Stimulated activated CD4-positive, alpha-beta T cell treated with anti-CD3 and anti-CD28 coated beads, TNF-alpha, amount 100 ng/mL, for 4 hours (primary cell): ENCODE measurements at regions not wholly inside any gene's neighbourhood (a gene's known extent, or its start where the extent isn't known, plus 50 kb on each side); places are given as distances from the start of the nearest gene placed in this dataset.
"Not testable (repeated sequence)": the region's sequence is repeated elsewhere in the genome, so short reads cannot be mapped to it uniquely, and the experiment has no call there.

Experiments
- DNase-seq, 3 experiments: peaks; one replicate each; pipeline ENCODE4 v3.0.0-alpha.2; 2020; ENCODE audit warnings: low read depth in 3 of 3

DNA sequence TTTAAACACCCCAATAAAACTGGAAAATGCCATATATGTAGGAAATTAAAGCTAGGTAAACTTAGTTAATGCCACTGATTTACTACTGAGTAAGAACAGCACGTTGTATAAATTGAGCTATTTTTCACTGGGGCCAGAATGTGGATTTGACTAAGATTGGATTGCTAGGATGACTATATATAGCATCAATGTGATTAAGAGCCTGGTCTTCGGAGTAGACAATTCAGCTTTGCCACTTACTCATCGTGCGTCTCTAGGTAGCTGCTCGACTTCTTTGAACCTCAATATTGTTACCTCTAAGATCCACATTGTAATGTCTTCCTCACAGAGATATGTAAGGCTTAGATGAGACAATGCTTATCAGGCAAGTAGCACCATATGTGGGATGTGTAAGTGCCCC lies 462.5 kb downstream of the KLF12 start:
- no peak for DNase-seq

DNA sequence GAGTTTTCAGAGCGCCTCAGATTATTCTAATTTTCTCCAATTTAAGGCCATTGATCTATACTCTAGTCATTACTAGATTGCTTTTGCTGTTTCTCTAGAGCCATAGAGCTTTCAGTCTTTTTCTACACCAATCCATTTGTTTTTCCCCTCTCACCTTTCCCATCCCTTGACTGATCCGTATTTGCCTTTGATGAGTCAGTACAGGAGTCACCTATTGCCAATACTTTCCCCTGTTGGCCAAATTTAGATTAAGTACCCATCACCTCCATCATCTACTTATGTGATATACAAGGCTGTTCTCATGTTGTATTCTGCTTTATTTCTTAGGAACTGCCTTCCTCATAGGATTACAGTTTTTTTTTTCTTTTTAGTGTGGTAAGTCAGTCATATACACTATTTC lies 463.2 kb downstream of the KLF12 start:
- no peak for DNase-seq

DNA sequence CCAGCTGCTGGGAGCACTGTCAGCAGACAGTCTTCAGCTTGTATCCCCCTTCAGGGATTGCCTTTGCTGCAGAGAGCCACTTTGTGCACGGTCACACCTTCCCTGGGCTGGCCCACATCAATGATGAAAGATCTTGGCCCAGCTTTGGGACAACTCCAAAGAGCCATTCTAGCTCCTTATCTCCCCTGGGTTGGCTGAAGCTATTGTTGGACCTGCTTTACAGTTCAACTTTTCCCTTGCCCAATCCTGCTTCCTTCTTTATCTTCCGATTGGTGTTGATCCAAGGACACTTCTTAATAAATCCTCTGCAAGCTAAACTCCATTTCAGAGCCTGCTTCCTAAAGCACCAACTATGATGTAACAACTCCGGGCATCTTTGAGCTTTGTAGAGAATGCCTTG lies 466.4 kb downstream of the KLF12 start:
- DNase-seq, result no peak

GRCh38 chr13:73665261-73665660 lies 468.9 kb downstream of the KLF12 start:
- DNase-seq, result no peak

- DNase-seq, result no peak
Observed at GRCh38 chr13:73664851-73665250, 469.4 kb downstream of the KLF12 start.

DNA sequence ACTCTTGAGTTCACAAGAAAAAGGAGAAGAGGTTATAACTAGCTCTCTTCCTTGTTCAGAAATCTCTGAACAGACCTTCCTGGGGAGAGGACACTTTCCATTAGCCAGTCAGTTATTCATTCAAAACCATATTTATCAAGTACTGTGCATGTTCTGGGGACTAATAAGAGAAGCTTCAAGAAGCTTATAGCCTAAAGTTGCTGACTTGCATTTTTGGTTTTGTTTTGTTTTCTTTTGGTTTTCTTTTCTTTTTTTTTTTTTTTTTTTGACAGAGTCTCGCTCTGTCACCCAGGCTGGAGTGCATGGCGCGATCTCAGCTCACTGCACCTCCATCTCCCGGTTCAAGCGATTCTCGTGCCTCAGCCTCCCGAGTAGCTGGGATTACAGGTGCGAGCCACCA lies 471.4 kb downstream of the KLF12 start:
- no peak for DNase-seq

DNA sequence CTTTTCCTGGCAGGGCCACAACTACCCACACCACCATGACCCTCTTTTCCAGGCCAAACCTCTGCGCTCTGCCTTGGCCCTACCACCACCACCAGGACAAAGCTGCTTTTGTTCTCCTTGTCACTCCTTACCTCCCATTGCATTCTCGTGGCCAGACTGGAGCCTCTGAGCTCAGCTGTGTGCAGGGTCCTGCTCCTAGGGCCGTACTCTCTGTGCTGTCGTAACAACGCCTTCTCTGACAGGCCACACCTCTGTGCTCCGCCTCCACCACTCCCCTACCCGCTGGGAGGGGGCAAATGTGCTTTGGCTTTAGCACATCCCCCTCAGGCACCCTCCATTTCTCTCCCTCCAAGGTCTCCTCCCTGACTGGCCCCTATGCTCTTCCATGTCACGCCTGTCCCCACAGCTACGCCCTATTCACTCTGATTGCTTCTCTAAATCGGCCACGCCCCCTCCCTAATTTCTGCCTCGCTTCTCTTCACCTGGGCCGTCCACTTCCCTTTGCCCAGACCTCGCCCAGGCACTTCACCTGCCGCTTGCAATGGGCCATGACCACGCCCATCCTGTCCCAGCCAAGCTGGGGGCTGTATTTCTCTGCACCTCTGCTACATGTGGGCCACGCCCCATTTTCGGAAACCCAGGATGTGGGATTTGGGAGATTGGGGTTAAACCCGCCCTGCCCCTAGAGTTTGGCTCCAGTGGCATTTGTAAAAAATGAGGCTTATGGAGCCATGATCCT lies 472.3 kb downstream of the KLF12 start:
- DNase-seq, result no peak

GRCh38 chr13:73661066-73661465 lies 473.1 kb downstream of the KLF12 start:
- DNase-seq, result no peak

DNA sequence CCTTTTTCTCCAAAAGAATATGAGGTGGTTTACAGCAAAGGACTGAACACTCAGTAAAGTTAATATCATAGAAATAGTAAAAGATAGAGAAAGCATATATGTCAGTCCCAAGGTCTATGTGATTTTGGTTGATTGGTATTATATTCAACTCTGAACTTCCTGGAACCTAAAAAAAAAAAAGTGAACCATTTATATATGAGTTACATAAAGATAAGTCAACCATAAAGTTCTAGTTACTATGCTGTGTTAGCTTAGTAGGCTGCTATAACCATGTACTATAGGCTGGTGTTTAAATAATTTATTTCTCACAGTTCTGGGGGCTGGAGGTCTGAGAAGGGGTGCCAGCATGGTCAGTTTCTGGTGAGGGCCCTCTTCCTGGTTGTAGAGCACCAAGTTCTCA lies 475.6 kb downstream of the KLF12 start:
- no peak for DNase-seq

- no peak for DNase-seq
Observed at GRCh38 chr13:73657821-73658540, 476.2 kb downstream of the KLF12 start.

DNA sequence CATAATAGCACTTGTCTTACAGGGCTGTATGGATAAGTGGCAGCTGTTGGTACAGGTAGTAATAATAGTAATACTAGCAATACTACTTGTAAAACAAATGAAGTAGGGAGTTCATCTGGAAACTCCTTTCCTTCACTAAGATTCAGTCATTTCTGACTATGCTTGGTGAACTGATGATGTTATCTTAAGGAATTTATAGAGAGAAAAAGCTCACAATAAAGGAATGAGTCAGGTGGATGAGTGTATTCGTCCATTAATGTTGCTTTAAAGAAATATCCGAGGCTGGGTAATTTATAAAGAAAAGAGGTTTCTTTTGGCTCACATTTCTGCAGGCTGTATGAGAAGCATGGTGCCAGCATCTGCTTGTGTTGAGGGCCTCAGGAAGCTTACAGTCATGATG lies 477.3 kb downstream of the KLF12 start:
- DNase-seq, result no peak

DNA sequence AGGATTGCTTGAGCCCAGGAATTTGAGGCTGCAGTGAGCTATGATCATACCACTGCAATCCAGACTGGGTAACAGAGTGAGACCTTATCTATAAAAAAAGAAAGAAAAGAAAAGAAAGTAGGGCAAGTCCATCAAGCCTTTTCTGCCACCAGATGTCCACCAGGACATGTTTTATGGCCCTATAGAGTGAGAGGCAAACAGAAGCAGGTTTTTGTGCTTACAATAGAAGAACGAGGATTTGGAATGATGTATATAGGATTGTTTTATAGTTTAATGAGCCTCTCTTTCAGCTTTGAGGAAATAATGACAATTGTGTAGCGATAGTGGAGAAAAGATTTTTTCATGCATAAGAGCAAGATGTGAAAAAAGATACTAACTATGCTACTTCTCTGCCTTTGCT lies 480.5 kb downstream of the KLF12 start:
- no peak for DNase-seq

DNA sequence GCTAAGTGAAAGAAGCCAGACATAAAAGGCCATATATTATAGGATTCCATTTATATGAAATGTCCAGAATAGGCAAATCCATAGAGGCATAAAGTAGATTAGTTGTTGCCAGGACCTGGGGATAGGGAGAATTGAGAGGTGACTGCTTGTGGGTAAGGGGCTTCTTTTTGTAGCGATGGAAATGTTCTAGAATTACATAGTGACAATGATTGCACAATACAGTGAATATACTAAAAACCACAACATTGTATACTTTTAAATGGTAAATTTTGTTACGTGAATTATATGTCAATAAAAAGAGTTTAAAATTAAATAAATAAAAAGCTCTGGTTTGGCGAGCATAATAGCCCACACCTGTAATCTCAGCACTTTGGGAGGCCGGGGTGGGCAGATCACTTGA lies 486.8 kb downstream of the KLF12 start:
- DNase-seq, result no peak

GRCh38 chr13:73640476-73641179 lies 493.6 kb downstream of the KLF12 start:
- DNase-seq, result not testable (repeated sequence)

DNA sequence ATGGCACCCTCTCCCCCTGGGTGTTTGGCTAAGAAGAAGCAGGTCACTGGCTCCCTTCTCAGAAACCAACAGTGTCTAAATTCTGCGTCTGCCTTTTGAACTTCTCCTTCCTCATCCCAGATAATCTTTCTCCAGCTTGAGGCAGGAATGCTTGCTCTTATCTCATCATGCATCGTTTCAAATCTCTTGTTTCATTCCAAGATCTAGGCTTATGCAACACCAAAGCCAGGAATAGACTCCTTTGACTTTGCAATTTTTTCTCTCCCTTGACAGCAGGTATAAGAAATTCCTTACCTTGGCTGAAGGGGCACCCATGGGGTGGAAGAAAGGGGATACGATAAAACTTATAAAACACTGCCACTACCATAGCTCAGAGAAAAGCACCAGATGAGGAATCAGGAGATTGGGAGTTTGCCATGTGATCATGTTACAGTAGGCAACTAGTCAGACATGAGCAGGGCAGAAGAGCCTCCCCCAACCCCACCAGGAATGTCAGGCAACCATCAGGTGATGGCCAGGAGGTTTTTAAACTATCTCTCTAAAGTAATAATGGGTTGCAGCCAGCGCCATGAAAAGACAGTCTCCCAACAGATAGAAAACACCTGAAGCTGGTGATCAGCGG lies 498.9 kb downstream of the KLF12 start:
- no peak for DNase-seq

DNA sequence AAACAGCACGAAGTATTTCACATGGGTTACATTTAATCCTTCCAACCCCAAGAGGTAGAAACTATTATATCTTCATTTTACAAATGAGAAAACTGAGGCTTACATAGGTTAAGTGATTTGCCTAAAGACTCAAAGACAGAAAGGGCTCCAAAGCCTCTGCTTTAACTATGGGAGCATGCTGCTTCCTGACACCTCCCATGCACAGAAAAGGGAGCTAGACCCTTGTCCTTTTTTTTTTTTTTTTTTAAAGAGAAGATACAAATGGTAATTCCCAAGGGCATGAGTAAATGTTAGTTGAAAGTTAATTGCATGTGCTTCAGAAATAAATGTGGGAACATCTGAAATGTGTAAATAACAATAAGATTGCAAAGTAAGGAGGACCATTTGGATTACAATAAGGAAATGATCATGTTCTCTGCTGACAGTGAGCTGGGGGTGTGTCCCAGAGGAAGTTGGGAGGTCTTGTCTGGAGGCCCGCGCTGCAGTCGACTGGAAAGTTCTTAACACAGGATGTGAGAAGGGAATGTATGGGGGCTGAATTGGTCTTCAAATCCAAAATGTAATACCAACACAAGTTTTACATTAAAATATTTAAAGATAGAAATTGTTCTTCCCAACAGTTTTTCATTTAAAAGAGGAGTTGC lies 500.3 kb downstream of the KLF12 start:
- DNase-seq, result no peak

DNA sequence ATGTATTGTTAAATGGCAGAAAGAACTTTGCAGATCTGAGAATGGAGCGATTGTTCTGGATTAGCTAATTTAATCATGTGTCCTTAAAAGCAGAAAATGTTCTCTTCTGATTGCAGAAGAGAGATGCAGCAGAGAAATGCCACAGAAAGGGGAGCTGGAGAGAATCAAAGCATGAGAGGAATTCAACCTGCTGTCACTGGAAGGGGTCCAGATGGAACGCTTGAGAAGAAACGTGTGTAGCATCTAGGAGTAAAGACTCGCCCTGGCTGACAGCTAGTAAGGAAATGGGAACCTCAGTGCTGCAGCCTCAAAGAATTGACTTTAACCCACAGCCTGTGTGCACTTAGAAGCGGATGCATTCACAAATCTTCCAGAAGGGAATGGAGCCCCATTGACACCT lies 502.8 kb downstream of the KLF12 start:
- DNase-seq, result no peak

DNA sequence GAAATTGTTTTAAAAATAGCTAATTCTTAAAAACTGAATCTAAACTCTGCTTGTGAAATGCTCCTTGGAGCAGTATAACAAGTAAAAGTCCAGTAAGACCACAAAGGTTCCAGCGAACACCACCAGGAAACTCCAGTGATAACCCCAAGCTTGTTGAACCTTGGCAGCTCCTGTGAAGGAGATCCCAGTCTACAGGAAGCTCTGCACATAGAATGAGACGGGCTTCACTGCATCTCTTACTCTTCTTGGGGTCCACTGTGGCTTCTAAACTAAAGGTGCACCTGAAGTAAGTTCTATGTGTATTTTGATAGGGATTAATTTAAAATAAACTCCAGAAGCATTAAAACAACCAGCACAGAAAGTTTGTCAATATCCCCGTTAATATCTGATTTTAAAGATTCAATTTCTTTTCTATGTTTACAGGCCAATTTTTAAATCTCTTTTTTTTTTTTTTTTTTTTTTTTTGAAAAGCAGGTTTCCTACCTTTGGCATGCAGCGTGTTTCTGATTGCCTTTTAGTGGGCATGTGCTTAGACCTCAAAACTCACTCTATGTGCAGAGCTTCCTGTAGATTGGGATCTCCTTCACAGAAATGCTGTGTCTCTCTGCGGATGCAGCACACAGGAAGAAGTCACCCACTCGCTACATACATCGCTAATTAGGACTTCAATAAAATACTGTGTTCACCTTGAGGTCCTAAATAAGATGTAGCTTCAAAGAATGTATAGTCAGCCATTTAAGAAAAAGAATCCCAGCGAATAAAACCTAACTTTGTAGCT lies 508.5 kb downstream of the KLF12 start:
- DNase-seq, result no peak

DNA sequence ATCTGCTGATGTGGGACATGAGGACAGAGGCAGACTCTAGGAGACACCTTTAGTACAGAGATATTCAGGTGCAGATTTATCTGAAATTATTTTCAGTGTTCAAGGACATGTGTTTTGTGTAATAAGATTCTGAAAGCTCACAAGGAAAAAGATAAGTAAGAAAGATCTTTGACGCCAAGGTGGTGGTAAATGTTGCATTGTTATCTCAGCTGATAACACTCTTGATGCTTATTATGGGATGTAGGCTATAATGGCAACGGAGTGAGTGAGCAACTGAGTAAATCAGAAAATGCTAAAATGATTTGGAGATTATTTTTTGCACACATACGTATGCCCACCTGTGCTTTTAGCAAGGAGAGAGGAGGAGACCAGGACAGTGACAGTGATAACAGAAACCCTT lies 510.9 kb downstream of the KLF12 start:
- DNase-seq, result no peak

GRCh38 chr13:73622381-73622780 lies 511.8 kb downstream of the KLF12 start:
- no peak for DNase-seq

DNA sequence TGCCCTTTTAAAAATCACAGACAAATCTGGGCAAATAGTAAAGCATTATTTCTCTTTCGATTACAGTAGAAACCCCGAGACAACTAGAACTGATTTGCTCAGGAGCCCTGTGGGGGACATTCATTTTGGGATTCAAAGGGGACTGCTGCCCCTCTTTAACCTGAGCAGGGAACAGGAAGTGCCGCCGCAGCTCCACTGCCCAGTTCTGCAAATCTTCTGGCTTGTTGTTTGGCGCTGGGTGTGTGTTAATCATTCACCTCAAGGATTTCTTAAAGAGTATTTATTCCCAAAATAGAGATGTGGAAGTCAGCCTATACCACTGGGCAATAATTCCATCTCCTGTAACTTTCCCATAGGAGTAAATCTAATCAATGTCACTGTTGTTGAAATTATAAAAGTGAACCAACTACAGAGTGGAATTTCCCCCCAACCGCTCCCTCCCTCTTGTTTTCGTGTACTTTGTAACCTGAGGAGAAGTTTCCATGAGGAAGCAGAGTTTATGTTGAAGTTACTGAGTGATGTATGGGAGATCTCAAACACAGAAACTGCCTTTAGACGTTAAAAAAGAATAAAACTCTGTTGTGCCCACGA lies 515.8 kb downstream of the KLF12 start:
- DNase-seq, result no peak
